Thyroid gland (tissue), 4 donors: ENCODE measurements at regions not wholly inside any gene's neighbourhood (a gene's known extent, or its start where the extent isn't known, plus 50 kb on each side); places are given as distances from the start of the nearest gene placed in this dataset.

Experiments
- DNase-seq, 2 donors: peaks; one replicate each; pipeline ENCODE4 v3.0.0-alpha.2; 2019
- H3K27ac ChIP-seq, 3 donors: fragments of 200-600 bp; sonication (generic); 1 replicate in 2 of 3; 2 replicates in 1 of 3; pipeline ENCODE4 v1.5.1; 2016 to 2019; ENCODE audit warnings: mild to moderate bottlenecking in 1 of 3, moderate library complexity in 1 of 3
- H3K27me3 ChIP-seq: fragments of 200-600 bp; sonication (generic); one replicate; pipeline ENCODE4 v1.5.1; 2019
- H3K36me3 ChIP-seq, 2 donors: fragments of 200-600 bp; sonication (generic); one replicate each; pipeline ENCODE4 v1.5.1; 2016 to 2019
- H3K4me1 ChIP-seq, 2 donors: fragments of 200-600 bp; sonication (generic); one replicate each; pipeline ENCODE4 v1.5.1; 2017 to 2019
- H3K4me3 ChIP-seq, 3 donors: fragments of 200-600 bp; sonication (generic); replicated peaks in 1 of 3; 1 replicate in 2 of 3; 2 replicates in 1 of 3; pipeline ENCODE4 v1.5.1; 2016; ENCODE audit warnings: mild to moderate bottlenecking in 1 of 3
- H3K9me3 ChIP-seq: fragments of 200-600 bp; sonication (generic); one replicate; pipeline ENCODE4 v1.5.1; 2017
- POLR2A ChIP-seq, 2 donors: fragments of 450-650 bp; IDR thresholded peaks; one replicate each; pipeline ENCODE4 v1.6.1; 2017; ENCODE audit warnings: antibody characterized with exemption in 2 of 2, mild to moderate bottlenecking in 2 of 2, moderate library complexity in 1 of 2
- WGBS, 2 donors: methylation state at CpG; one replicate each; pipeline ENCODE4 v1.1.5; 2017; 5-methylcytosine and 5-hydroxymethylcytosine counted together
- intact Hi-C: fragments of 100-400 bp; cut with DNase I; formaldehyde crosslinking; loops from one replicate; pipeline ENCODE4 v1.15.1; 2023
- TF ChIP-seq, protein P1 (sequence below), 6 experiments: fragments of 200-600 bp in 3 of 6; fragments of 450-650 bp in 3 of 6; sonication (generic) in 3 of 6; IDR thresholded peaks; one replicate each; pipeline ENCODE4 v1.5.1; 2016 to 2019; ENCODE audit warnings: antibody characterized with exemption in 6 of 6, mild to moderate bottlenecking in 2 of 6, inconsistent platforms in 1 of 6, moderate library complexity in 1 of 6

DNA sequence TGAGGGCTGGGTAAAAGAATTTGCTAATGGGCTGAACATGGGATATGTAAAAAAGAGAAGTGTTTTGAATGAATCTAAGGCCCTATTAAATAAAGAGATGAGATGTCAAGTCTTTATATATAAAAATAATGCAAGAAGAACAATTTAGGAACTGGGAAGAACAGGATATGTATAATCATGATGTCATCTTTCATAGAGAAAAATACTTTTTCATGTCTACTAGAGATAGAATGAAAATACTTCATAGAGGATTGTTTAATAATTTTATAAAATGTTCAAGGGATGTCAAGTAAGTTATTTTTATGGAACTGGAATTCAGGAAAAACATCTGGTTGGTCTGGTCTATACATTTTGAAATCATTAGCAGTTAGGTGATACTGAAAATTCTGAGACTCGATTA is 799.0 kb upstream of the CTNND2 start:
- intact Hi-C loops = no loop called here
- Histone ChIP-seq H3K36me3 (no peaks in the 10 kb centered on the region), H3K27me3 (no peaks in the 10 kb centered on the region), H3K9me3 (no peaks in the 10 kb centered on the region), H3K4me3 (no peak overlapping the region), H3K27ac (no peak overlapping the region), H3K4me1 (no peaks in the 10 kb centered on the region)
- WGBS, 2 donors = 85 to 94% methylated on average over 1 of the region's 1 CpG
- DNase-seq = no peak
- no peak for TF ChIP-seq POLR2A (IDR thresholded peaks at IDR 0.05)
- TF ChIP-seq, protein P1, sequence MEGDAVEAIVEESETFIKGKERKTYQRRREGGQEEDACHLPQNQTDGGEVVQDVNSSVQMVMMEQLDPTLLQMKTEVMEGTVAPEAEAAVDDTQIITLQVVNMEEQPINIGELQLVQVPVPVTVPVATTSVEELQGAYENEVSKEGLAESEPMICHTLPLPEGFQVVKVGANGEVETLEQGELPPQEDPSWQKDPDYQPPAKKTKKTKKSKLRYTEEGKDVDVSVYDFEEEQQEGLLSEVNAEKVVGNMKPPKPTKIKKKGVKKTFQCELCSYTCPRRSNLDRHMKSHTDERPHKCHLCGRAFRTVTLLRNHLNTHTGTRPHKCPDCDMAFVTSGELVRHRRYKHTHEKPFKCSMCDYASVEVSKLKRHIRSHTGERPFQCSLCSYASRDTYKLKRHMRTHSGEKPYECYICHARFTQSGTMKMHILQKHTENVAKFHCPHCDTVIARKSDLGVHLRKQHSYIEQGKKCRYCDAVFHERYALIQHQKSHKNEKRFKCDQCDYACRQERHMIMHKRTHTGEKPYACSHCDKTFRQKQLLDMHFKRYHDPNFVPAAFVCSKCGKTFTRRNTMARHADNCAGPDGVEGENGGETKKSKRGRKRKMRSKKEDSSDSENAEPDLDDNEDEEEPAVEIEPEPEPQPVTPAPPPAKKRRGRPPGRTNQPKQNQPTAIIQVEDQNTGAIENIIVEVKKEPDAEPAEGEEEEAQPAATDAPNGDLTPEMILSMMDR (IDR thresholded peaks at IDR 0.05) = no peak

DNA sequence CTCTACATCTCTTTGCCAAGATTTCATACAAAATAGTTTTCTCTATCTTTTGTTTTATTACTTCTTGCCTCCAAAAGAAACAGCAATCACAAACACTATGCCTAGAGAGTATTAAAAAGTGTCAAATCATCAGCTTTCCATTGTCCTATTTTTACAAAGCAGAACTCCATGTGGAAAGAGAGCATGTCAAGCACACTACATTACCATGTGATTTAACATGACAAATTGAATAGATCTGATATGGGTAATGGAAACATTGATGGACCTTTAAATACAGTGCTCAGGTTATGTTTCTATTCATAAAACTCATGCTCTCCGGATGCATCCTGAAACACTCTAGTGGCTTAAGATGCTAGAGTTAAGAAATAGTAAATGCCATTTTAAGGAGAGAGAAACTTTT is 791.4 kb upstream of the CTNND2 start:
- no peaks in the 10 kb centered on the region for H3K27me3 ChIP-seq
- intact Hi-C loops = no loop called here
- no peak overlapping the region for H3K4me3 ChIP-seq
- no peak for TF ChIP-seq POLR2A (IDR thresholded peaks at IDR 0.05)
- TF ChIP-seq, protein P1 (IDR thresholded peaks at IDR 0.05) = no peak
- WGBS, 2 donors = 47 to 48% methylated on average over 1 of the region's 1 CpG
- H3K9me3 ChIP-seq = no peaks in the 10 kb centered on the region
- no peak for DNase-seq
- H3K27ac ChIP-seq = no peak overlapping the region
- peaks cover 0 to 5% of the 10 kb centered on the region in 2 donors for H3K4me1 ChIP-seq
- no peaks in the 10 kb centered on the region for H3K36me3 ChIP-seq

DNA sequence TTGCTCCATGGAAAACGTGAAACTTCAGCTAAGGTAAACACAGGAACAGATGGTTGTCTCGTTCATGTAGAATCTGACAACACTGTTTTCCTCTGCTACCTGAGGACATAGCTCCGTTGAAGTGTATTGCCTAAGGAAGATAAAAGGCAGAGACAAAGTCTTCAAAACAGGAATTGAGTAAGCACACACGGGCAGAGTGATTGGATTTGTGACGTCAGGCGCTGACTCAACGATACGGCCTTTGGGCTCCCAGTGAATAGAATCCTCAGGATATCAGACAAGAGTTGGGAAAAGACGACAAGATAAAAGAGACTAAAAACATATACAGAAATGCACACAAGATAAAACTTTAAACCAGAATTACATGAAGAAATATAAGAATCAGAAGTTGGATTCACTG is 787.1 kb upstream of the CTNND2 start:
- no peaks in the 10 kb centered on the region for H3K27me3 ChIP-seq
- DNase-seq = no peak
- H3K36me3 ChIP-seq = no peaks in the 10 kb centered on the region
- intact Hi-C loops = no loop called here
- WGBS, 2 donors = 56 to 58% methylated on average over 9 of the region's 9 CpGs
- TF ChIP-seq, protein P1 (IDR thresholded peaks at IDR 0.05) = no peak
- TF ChIP-seq POLR2A (IDR thresholded peaks at IDR 0.05) = no peak
- peaks cover 0 to 5% of the 10 kb centered on the region in 2 donors for H3K4me1 ChIP-seq
- H3K9me3 ChIP-seq = no peaks in the 10 kb centered on the region
- H3K27ac ChIP-seq = no peak overlapping the region
- H3K4me3 ChIP-seq = no peak overlapping the region

DNA sequence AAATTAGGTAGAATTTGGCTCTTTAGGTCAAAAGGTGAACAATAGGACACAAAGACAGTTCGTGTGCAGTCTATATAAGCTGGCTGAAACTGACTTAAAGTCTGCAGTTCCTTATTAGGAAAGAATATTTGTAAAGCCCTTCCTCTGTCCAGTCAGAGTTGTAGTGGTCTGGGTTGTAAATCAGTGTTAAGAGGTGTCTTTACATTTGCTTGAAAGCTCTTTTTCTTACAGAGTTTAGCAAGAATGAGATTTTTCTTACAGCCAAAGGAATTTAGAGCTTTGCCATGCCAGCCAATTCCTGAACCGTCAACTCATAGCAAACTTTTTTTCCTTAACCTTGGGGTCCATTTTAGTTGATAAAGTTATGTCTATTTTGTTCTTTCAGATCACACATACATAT is 786.1 kb upstream of the CTNND2 start:
- no peak for DNase-seq
- Histone ChIP-seq H3K27ac (no peak overlapping the region), H3K9me3 (no peaks in the 10 kb centered on the region), H3K4me1 (peaks cover 0 to 2% of the 10 kb centered on the region in 2 donors), H3K27me3 (no peaks in the 10 kb centered on the region), H3K4me3 (no peak overlapping the region), H3K36me3 (no peaks in the 10 kb centered on the region)
- WGBS, 2 donors = 76 to 82% methylated on average over 2 of the region's 2 CpGs
- intact Hi-C loops = no loop called here
- TF ChIP-seq POLR2A (IDR thresholded peaks at IDR 0.05) = no peak
- TF ChIP-seq, protein P1 (IDR thresholded peaks at IDR 0.05) = no peak

DNA sequence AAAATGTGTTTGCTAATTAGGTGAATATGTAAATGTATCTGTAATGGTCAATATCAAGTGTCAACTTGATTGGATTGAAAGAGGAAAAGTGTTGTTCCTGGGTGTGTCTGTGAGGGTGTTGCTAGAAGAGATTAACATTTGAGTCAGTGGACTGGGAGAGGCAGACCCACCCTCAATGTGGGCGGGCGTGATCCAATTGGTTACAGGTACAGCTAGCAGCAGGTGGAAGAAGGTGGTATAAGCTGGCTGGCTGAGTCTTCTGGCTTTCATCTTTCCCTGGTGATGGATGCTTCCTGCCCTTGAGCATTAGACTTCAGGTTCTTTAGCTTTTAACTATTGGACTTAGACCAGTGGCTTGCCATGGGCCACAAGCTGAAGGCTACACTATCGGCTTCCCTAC is 779.0 kb upstream of the CTNND2 start:
- Histone ChIP-seq H3K4me3 (no peak overlapping the region), H3K27ac (no peak overlapping the region), H3K4me1 (no peaks in the 10 kb centered on the region), H3K36me3 (no peaks in the 10 kb centered on the region), H3K9me3 (no peaks in the 10 kb centered on the region), H3K27me3 (no peaks in the 10 kb centered on the region)
- TF ChIP-seq, protein P1 (IDR thresholded peaks at IDR 0.05) = no peak
- no peak for TF ChIP-seq POLR2A (IDR thresholded peaks at IDR 0.05)
- DNase-seq = no peak
- intact Hi-C loops = no loop called here
- WGBS, 2 donors = 80 to 100% methylated on average over 3 of the region's 3 CpGs
